Epithelial cell of esophagus (primary cell): ENCODE measurements at regions not wholly inside any gene's neighbourhood (a gene's known extent, or its start where the extent isn't known, plus 50 kb on each side); places are given as distances from the start of the nearest gene placed in this dataset.

Experiments
- DNase-seq: peaks from one replicate; pipeline ENCODE4 v3.0.0; 2010; ENCODE audit warnings: low read depth
- H3K4me3 ChIP-seq: 2 replicates; pipeline ENCODE4 v1.5.1; 2011; ENCODE audit warnings: mild to moderate bottlenecking, low read length, control low read depth
- TF ChIP-seq, protein P1 (sequence below): IDR thresholded peaks from 2 replicates; pipeline ENCODE4 v1.5.1; 2011; ENCODE audit warnings: low read depth, mild to moderate bottlenecking, low read length, control low read depth, inconsistent platforms; ENCODE audit not compliant: insufficient read depth; ENCODE audit errors: missing control alignments

DNA sequence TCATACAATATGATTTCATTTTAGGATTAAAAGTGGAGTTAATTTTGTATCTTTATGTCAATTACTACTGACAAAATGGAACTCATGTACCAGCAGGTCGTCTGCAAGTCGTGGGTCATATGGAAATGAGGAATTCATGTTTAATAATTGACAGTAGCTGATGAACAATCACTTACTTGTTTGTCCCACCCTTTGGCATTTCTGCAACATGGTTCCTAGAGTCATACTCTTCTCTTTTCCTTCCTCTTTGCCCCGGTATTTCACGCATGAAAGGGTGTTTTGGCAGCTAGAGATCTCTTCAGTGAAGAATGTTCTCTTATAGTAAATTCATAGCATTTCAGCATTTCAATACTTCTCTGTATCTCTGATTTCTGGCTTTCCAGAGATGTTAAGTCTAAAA is 133.3 kb upstream of the SLC24A5 start:
- no peak for DNase-seq
- H3K4me3 ChIP-seq: no peak overlapping the region
- TF ChIP-seq, protein P1, sequence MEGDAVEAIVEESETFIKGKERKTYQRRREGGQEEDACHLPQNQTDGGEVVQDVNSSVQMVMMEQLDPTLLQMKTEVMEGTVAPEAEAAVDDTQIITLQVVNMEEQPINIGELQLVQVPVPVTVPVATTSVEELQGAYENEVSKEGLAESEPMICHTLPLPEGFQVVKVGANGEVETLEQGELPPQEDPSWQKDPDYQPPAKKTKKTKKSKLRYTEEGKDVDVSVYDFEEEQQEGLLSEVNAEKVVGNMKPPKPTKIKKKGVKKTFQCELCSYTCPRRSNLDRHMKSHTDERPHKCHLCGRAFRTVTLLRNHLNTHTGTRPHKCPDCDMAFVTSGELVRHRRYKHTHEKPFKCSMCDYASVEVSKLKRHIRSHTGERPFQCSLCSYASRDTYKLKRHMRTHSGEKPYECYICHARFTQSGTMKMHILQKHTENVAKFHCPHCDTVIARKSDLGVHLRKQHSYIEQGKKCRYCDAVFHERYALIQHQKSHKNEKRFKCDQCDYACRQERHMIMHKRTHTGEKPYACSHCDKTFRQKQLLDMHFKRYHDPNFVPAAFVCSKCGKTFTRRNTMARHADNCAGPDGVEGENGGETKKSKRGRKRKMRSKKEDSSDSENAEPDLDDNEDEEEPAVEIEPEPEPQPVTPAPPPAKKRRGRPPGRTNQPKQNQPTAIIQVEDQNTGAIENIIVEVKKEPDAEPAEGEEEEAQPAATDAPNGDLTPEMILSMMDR: no peak

DNA sequence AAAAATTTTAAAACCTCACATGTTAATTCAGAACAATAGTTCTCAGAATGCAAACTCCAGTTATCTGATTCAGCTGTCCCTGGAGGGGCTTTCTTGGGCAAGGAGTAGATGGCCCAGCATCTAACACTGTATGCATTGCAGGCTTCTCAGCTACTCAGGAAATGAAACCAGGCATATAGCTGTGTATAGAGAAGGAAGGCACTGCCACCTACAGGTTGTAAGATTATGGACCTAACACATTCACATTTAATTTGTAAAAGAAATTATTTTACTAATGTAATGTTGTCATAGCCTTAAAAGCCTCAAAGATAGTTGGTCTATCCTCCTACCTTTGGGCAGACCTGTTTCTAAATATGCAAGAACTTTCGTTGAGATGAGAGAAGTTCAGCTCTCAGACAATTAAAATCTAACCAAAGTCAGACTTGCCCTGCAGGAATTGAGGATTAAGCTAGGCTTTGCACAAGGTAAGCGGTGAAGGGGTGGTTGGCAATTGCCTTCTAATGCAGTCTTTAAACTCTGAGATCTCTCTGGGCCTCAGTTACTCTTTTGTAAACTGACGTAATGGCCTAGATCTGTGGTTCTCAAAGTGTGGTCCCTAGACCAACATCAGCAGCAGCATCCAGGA is 132.8 kb upstream of the SLC24A5 start:
- H3K4me3 ChIP-seq: no peak overlapping the region
- DNase-seq: peak; percentile 74
- TF ChIP-seq, protein P1: peak; percentile 65

DNA sequence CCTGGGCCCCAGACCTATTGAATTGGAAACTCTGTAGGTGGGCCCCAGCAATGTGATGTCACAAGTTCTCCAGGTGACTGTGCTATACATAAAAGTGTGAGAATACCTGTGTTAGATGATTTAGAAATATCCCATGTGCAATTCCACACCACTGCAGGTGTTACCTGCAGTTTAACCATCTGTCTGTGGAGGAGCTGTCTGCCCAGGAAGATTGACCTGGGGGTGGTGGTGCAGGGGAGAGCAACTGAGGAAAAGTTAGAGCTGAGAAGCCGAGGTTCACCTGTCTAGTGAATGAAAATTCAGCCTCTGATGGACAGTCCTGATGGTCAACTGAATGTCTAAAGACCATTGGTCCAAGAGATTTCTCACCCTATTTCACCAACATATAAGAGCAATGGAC is 132.2 kb upstream of the SLC24A5 start:
- DNase-seq: no peak
- no peak overlapping the region for H3K4me3 ChIP-seq
- TF ChIP-seq, protein P1: peak; percentile 31

DNA sequence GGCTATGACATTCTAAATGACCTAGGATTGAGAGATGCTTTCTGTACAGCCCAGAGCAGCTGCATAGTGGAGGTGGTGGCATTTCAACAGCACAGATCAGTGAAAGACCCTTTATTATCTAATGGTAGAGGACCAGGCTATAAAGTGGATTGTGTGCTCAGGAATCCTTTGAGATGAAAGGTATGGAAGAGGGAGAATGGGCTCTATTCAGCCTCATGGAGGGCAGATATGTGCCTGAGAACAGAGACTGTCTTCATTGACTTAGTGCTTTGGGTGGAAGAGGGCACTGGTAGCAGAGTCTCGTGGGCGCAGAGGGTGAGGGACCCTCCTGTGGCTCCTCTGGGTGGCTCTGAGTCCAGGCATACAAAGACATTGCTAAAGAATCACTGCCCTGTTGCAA is 130.0 kb upstream of the SLC24A5 start:
- H3K4me3 ChIP-seq: no peak overlapping the region
- TF ChIP-seq, protein P1: no peak
- no peak for DNase-seq

DNA sequence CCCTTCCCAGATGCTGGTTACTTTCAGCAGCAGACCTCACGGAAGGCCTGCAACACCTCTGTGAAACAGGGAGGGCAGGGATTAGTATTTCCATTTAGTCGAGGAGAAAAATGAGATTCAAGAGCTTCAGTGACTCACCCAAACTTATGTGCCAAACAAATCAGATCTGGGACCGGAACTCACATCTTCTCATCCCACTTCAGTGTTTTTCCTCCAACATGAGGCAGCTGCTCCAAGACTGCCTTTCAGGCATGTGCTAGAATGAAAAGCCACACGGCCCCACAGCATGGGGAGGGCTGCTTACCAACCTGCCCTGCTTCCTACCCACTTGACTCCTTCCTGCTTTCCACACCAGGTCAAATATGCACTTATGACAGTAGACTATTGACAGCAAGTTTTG is 129.4 kb upstream of the SLC24A5 start:
- H3K4me3 ChIP-seq: no peak overlapping the region
- TF ChIP-seq, protein P1: no peak
- no peak for DNase-seq

DNA sequence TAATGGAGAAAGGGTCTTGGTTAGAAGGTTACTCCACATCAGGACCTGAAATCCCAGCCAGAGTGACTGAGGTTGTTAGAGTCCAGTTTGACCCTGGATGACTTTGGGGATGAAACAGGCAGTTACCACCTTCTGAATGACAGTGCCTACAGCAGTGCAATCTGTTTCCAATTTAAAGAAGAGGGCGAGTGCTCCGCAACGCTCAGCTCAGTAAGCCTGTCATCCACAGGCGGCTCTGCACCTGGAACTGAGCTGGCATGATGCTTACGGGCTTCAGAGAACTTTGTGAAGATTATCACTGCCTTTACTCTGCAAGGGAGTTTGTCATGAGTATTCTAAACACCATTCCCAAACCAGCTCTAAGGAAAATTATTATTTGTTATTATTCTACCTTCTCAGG is 127.7 kb upstream of the SLC24A5 start:
- no peak overlapping the region for H3K4me3 ChIP-seq
- no peak for DNase-seq
- TF ChIP-seq, protein P1: no peak
